ENCODE measurements at regions not wholly inside any gene's neighbourhood (a gene's known extent, or its start where the extent isn't known, plus 50 kb on each side); places are given as distances from the start of the nearest gene placed in this dataset.

DNA sequence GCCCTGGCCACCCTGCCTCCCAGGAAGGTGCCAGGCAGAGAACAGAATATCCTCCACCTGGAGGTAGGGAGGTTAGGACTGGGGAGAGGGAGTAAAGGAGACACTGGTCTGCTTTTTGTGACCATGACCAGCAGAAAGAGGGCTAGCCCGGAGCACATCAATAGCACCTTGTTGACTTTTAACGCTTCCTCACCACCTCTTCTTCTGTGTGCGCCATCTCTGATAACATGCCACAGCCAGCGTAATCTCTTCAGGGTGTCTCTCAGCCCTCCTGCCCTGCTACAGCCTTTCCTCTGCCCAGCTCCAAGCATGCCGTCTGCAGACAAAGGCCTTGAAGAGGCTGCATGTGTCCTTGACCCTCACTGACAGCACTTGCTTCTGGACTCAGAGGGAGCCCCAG lies 50.9 kb upstream of the GJA5 start:
- Histone ChIP-seq H3K9ac (no peak overlapping the region), H3K27ac (no peak overlapping the region), H3K36me3 (no peaks in the 10 kb centered on the region), H4K20me1 (no peaks in the 10 kb centered on the region), H3K9me3 (no peaks in the 10 kb centered on the region), H3K4me3 (no peak overlapping the region), H3K4me2 (no peak overlapping the region), H3K4me1 (peaks cover 10% of the 10 kb centered on the region; the same call in 1 of the 2 replicates), H3K27me3 (no peaks in the 10 kb centered on the region)
- no peak for TF ChIP-seq Cebpa-rat (IDR thresholded peaks at IDR 0.05)

DNA sequence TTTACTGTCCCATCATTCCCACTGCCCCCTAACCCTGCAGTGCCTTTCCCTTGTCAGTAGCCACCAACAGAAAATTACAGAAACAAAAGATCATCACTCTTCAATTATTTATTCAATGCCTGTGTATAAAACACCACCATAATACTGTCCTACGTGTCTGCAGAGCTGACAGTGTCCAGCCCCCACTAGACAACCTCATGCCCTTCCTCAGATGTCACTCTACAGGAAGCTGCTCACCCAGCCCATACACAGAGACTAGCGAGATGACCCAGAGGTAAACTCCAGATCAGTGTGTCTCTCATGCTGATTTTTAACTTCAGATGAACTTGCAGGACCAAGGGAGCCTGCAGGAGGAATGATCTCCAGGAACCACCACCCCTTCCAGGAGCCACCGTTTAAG lies 51.3 kb upstream of the GJA5 start:
- H4K20me1 ChIP-seq, result no peaks in the 10 kb centered on the region
- no peak for TF ChIP-seq Cebpa-rat (IDR thresholded peaks at IDR 0.05)
- H3K27me3 ChIP-seq, result no peaks in the 10 kb centered on the region

DNA sequence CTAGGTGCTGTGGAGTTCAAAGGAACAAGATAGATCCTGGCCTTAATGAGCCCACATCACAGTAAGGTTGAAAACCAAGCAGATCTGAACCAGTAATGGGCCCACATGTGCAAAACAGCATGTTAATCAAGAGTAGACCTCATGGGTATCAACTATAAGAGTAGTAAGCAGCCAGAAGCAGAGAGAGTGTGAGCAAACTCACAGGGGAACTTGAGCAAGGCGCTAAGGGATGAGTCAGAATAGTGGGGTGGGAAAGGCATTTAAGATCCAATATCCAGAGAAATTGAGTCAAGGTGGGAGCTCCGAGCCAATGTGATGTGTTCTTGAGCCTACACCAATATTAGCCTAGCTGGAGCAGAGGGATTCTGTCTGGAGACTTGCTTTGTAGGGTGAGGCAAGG lies 52.4 kb upstream of the GJA5 start:
- Histone ChIP-seq H3K9me3 (no peaks in the 10 kb centered on the region), H3K36me3 (no peaks in the 10 kb centered on the region), H3K9ac (no peak overlapping the region), H3K27ac (no peak overlapping the region; the same call in 1 of the 2 replicates), H3K4me1 (peaks cover 10% of the 10 kb centered on the region; the same call in 1 of the 2 replicates), H4K20me1 (no peaks in the 10 kb centered on the region), H3K4me2 (peak overlapping the region; percentile 17; the same call in 1 of the 2 replicates), H3K4me3 (no peak overlapping the region), H3K27me3 (no peaks in the 10 kb centered on the region)
- no peak for TF ChIP-seq Cebpa-rat (IDR thresholded peaks at IDR 0.05)

More for the DNA sequence above, 51.3 kb upstream of the GJA5 start:
- peaks cover 10% of the 10 kb centered on the region; the same call in 1 of the 2 replicates for H3K4me1 ChIP-seq
- no peak overlapping the region for H3K9ac ChIP-seq
- H3K4me3 ChIP-seq, result no peak overlapping the region
- H3K9me3 ChIP-seq, result no peaks in the 10 kb centered on the region
- no peak overlapping the region for H3K4me2 ChIP-seq
- no peaks in the 10 kb centered on the region for H3K36me3 ChIP-seq
- no peak overlapping the region for H3K27ac ChIP-seq

DNA sequence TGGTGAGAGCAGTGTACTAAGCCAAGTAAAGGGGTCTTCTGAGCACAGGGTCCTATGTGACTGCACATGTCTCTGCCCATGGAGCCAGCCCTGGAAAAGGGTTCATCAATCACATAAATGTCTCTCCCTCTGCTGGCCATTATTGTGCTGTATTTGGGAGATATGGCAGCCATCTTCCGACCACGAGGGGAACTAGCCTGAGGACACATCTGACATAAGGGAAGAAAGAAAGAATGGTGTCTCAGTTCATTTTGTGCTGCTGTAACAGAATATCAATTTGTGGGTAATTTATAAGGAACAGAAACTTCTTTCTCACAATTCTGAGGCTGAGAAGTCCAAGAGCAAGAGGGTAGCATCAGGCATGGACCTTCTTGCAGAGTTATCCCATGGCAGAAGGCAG lies 55.1 kb upstream of the GJA5 start:
- no peak overlapping the region for H3K9ac ChIP-seq
- no peak overlapping the region for H3K4me3 ChIP-seq
- H3K9me3 ChIP-seq, result no peaks in the 10 kb centered on the region
- no peak overlapping the region for H3K27ac ChIP-seq
- H3K27me3 ChIP-seq, result no peaks in the 10 kb centered on the region
- no peaks in the 10 kb centered on the region for H3K36me3 ChIP-seq
- H3K4me2 ChIP-seq, result no peak overlapping the region
- peaks cover 10% of the 10 kb centered on the region; the same call in 1 of the 2 replicates for H3K4me1 ChIP-seq
- H4K20me1 ChIP-seq, result no peaks in the 10 kb centered on the region
- no peak for TF ChIP-seq Cebpa-rat (IDR thresholded peaks at IDR 0.05)

DNA sequence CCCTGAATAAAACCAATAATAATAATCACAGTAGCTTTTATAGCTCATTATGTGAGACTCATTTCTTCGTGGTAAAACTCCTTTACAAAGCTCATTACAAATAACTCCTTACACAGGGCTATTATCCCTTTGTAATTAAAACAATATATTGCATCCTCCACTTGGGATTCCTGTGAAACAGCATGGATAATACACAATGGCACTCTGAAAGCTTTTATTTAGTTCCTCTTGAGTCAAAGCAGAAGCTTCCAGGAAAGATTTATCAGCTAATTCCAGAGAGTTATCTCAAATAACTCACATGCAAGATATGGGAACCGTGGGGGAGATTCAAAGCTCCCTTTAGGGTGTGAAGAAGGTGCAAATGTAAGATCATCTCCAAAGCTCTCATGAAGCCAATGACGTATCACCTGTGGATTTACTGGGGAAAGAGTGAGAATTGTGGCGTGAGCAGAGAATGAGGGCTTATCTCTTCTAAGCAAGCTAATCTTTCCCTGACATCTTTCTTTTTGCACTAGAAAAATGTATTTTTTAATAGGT lies 60.4 kb upstream of the GJA5 start:
- no peak overlapping the region for H3K9ac ChIP-seq
- H4K20me1 ChIP-seq, result no peaks in the 10 kb centered on the region
- no peak for TF ChIP-seq Cebpa-rat (IDR thresholded peaks at IDR 0.05)
- no peak overlapping the region for H3K4me2 ChIP-seq
- H3K4me3 ChIP-seq, result no peak overlapping the region
- H3K9me3 ChIP-seq, result no peaks in the 10 kb centered on the region
- H3K36me3 ChIP-seq, result no peaks in the 10 kb centered on the region
- no peaks in the 10 kb centered on the region for H3K27me3 ChIP-seq
- H3K27ac ChIP-seq, result no peak overlapping the region
- no peaks in the 10 kb centered on the region for H3K4me1 ChIP-seq

DNA sequence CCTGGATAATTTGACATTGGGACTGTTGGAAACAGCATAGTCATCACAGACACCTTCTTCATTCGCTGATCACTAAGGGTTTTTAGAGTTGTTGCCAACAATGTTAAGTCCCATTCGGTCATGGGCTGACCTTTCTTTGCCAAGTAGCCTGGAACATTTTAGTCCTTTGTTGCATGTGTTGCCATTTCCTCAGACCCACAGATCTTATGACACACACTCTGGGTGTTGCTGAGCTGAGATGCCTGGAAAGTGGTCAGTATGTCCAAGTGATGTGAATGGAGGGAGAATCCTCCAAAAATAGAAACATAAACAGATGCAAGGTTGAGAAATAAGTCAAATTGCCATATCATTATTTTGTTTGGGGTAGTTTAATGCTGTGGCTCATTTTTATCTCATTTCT lies 61.5 kb upstream of the GJA5 start:
- TF ChIP-seq Cebpa-rat (IDR thresholded peaks at IDR 0.05), result no peak
- Histone ChIP-seq H4K20me1 (no peaks in the 10 kb centered on the region), H3K9me3 (no peaks in the 10 kb centered on the region), H3K4me1 (no peaks in the 10 kb centered on the region), H3K4me3 (no peak overlapping the region), H3K9ac (no peak overlapping the region), H3K27me3 (no peaks in the 10 kb centered on the region), H3K4me2 (no peak overlapping the region), H3K27ac (no peak overlapping the region), H3K36me3 (no peaks in the 10 kb centered on the region)

DNA sequence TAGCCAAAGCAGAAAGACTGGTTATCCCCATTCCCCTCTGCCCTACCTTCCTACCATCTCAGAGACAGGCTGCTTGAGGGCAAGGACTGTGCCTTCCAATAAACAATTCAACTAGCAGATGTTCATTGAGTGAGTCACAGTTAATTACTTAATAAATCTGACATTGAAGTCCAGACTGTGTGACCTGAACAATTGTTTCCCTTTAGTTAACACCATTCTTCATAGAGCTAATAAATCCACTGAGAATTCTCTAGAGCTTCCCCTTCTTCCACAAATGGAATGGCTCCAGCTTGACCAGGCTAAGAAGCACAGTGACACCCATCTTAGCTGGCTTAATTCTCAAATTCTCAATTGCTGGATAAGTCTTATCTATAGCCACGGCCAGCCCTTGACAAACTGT lies 61.9 kb upstream of the GJA5 start:
- Histone ChIP-seq H3K27me3 (no peaks in the 10 kb centered on the region), H3K27ac (no peak overlapping the region), H3K4me1 (no peaks in the 10 kb centered on the region), H3K9ac (no peak overlapping the region), H3K9me3 (no peaks in the 10 kb centered on the region), H4K20me1 (no peaks in the 10 kb centered on the region), H3K4me2 (no peak overlapping the region), H3K36me3 (no peaks in the 10 kb centered on the region), H3K4me3 (no peak overlapping the region)
- TF ChIP-seq Cebpa-rat (IDR thresholded peaks at IDR 0.05), result no peak

DNA sequence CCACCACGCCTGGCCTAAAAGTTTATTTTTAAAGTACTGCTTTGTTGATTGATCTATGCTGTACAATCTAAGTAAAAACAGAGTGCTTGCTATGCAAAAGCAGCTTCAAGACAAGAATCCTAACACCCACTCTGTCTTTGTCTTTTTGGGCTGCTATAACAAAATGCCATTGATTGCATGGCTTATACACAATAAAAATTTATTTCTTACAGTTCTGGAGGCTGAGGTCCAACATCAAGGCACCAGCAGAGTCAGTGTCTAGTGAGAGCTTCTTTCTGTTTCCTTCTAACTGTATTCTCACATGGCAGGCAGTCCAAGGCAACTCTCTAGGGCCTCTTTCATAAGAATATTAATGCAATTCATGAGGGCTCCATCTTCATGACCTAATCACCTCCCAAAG lies 63.6 kb upstream of the GJA5 start:
- Histone ChIP-seq H3K4me1 (no peaks in the 10 kb centered on the region), H3K4me3 (no peak overlapping the region), H4K20me1 (no peaks in the 10 kb centered on the region), H3K4me2 (no peak overlapping the region), H3K9me3 (no peaks in the 10 kb centered on the region), H3K36me3 (no peaks in the 10 kb centered on the region), H3K9ac (no peak overlapping the region), H3K27me3 (no peaks in the 10 kb centered on the region), H3K27ac (no peak overlapping the region)
- no peak for TF ChIP-seq Cebpa-rat (IDR thresholded peaks at IDR 0.05)

DNA sequence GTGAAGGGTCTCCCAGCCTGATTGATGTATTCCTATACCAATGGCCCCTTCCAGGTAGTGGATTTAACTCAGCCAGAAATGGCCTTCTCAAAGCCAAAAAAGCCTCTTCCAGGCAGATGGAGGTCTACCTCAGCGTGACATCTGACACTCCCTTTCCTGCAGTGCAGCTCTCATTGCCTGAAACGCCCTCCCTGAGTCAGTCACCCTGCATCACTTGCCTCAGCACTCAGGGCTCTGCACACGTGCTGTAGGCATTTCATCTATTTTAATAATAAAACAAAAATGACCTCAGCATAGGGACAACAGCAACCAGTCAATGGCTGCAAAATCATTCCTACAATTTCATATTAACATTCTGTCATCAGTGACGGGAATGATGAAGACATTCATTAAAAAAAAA lies 64.4 kb upstream of the GJA5 start:
- H3K9ac ChIP-seq, result no peak overlapping the region
- no peak overlapping the region for H3K27ac ChIP-seq
- no peak for TF ChIP-seq Cebpa-rat (IDR thresholded peaks at IDR 0.05)
- no peaks in the 10 kb centered on the region for H3K4me1 ChIP-seq
- no peaks in the 10 kb centered on the region for H3K9me3 ChIP-seq
- no peaks in the 10 kb centered on the region for H3K27me3 ChIP-seq
- no peak overlapping the region for H3K4me3 ChIP-seq
- no peak overlapping the region for H3K4me2 ChIP-seq
- no peaks in the 10 kb centered on the region for H3K36me3 ChIP-seq
- H4K20me1 ChIP-seq, result no peaks in the 10 kb centered on the region

DNA sequence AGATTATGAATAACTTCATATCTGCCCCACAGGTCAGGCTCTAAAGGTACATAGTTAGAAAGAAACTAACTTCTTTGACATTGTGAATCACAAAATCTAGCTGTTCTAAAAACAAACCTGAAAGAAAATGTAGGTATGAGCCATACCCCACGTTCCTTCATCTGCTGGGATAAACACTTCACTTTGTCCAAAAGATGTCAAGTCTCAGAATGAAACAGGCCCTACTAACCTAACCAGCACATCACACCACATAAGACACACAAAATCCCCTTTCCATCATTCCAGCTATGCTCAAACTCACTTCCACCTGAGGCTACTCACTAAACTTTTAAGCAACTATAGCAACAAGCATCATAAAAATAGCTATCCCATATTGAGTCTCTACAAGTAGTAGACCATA lies 65.2 kb upstream of the GJA5 start:
- H4K20me1 ChIP-seq, result no peaks in the 10 kb centered on the region
- no peak overlapping the region for H3K4me3 ChIP-seq
- H3K9ac ChIP-seq, result no peak overlapping the region
- no peaks in the 10 kb centered on the region for H3K36me3 ChIP-seq
- TF ChIP-seq Cebpa-rat (IDR thresholded peaks at IDR 0.05), result no peak
- H3K27ac ChIP-seq, result no peak overlapping the region
- no peaks in the 10 kb centered on the region for H3K4me1 ChIP-seq
- no peaks in the 10 kb centered on the region for H3K9me3 ChIP-seq
- H3K27me3 ChIP-seq, result no peaks in the 10 kb centered on the region
- no peak overlapping the region for H3K4me2 ChIP-seq

DNA sequence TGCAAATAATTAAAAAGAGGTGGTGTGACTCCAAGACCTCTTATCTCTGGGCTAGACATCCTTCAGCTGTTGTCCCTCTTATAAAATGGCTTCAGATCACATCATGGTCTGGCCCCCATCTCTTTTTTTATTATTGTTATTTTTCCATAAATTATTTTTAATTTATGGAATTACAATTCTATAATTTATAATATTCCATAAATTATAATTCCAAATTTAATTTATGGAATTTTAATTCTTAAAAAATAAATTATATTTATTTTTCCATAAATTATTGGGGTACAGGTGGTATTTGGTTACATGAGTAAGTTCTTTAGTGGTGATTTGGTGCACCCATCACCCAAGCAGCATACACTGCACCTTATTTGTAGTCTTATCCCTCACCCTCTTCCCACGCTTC lies 65.9 kb upstream of the GJA5 start:
- Histone ChIP-seq H3K9me3 (no peaks in the 10 kb centered on the region), H4K20me1 (no peaks in the 10 kb centered on the region), H3K36me3 (no peaks in the 10 kb centered on the region), H3K27me3 (no peaks in the 10 kb centered on the region), H3K4me2 (no peak overlapping the region), H3K4me3 (no peak overlapping the region), H3K9ac (no peak overlapping the region), H3K4me1 (no peaks in the 10 kb centered on the region), H3K27ac (no peak overlapping the region)
- TF ChIP-seq Cebpa-rat (IDR thresholded peaks at IDR 0.05), result no peak
